Gastroesophageal sphincter (tissue), 3 donors: ENCODE measurements at regions not wholly inside any gene's neighbourhood (a gene's known extent, or its start where the extent isn't known, plus 50 kb on each side); places are given as distances from the start of the nearest gene placed in this dataset.

Experiments
- CTCF ChIP-seq, 4 experiments: fragments of 200-600 bp in 2 of 4; fragments of 450-650 bp in 2 of 4; sonication (generic) in 1 of 4; IDR thresholded peaks; one replicate each; pipeline ENCODE4 v1.5.1; 2017 to 2019; ENCODE audit warnings: antibody characterized with exemption in 4 of 4, mild to moderate bottlenecking in 2 of 4, moderate library complexity in 2 of 4
- POLR2AphosphoS5 ChIP-seq: sonication (generic); formaldehyde crosslinking; IDR thresholded peaks from one replicate; pipeline ENCODE4 v1.6.1; 2017; ENCODE audit warnings: antibody characterized with exemption

- TF ChIP-seq POLR2AphosphoS5 (no peak), CTCF (IDR thresholded peaks at IDR 0.05) (no peak)
These were observed 83.9 kb upstream of the HDAC4 start for GRCh38 chr2:239484571-239485355.
